ENCODE measurements at regions not wholly inside any gene's neighbourhood (a gene's known extent, or its start where the extent isn't known, plus 50 kb on each side); places are given as distances from the start of the nearest gene placed in this dataset.
"Not testable (repeated sequence)": the region's sequence is repeated elsewhere in the genome, so short reads cannot be mapped to it uniquely, and the experiment has no call there.

- not testable (repeated sequence) for H3K4me1 ChIP-seq (ENCODE audit: control insufficient read depth, insufficient read depth, low read length, poor library complexity, severe bottlenecking); H3K4me3 ChIP-seq (ENCODE audit: extremely low read depth, insufficient read depth, low read length, poor library complexity, severe bottlenecking)
- 76 to 100% methylated on average over 4 to 5 of the region's 6 CpGs for WGBS, 2 experiments (ENCODE audit: insufficient coverage in 2 of 2)
These were observed 51.0 kb upstream of the UBE2Q2 start for GRCh38 chr15:75792236-75792635.

GRCh38 chr15:75791337-75791713 lies 51.9 kb upstream of the UBE2Q2 start:
- Histone ChIP-seq H3K27ac (ENCODE audit: low read depth, low read length, severe bottlenecking) (no peak overlapping the region), H3K9me3 (ENCODE audit: control insufficient read depth, low read length) (no peaks in the 10 kb centered on the region), H3K4me3 (ENCODE audit: extremely low read depth, insufficient read depth, low read length, poor library complexity, severe bottlenecking) (no peak overlapping the region), H3K4me1 (ENCODE audit: control insufficient read depth, insufficient read depth, low read length, poor library complexity, severe bottlenecking) (no peaks in the 10 kb centered on the region), H3K36me3 (ENCODE audit: control insufficient read depth, insufficient read depth, low read length) (no peaks in the 10 kb centered on the region)
- 91 to 93% methylated on average over 14 of the region's 14 CpGs for WGBS, 2 experiments (ENCODE audit: insufficient coverage in 2 of 2)

More at GRCh38 chr15:75792236-75792635, 51.0 kb upstream of the UBE2Q2 start:
- not testable (repeated sequence) for H3K9me3 ChIP-seq (ENCODE audit: control insufficient read depth, low read length); H3K27ac ChIP-seq (ENCODE audit: low read depth, low read length, severe bottlenecking); H3K36me3 ChIP-seq (ENCODE audit: control insufficient read depth, insufficient read depth, low read length)

- Histone ChIP-seq H3K9me3 (ENCODE audit: control insufficient read depth, low read length) (no peaks in the 10 kb centered on the region), H3K36me3 (ENCODE audit: control insufficient read depth, insufficient read depth, low read length) (no peaks in the 10 kb centered on the region), H3K27ac (ENCODE audit: low read depth, low read length, severe bottlenecking) (no peak overlapping the region), H3K4me3 (ENCODE audit: extremely low read depth, insufficient read depth, low read length, poor library complexity, severe bottlenecking) (no peak overlapping the region), H3K4me1 (ENCODE audit: control insufficient read depth, insufficient read depth, low read length, poor library complexity, severe bottlenecking) (no peaks in the 10 kb centered on the region)
- 87 to 92% methylated on average over 6 to 8 of the region's 11 CpGs for WGBS, 2 experiments (ENCODE audit: insufficient coverage in 2 of 2)
These were observed 52.5 kb upstream of the UBE2Q2 start for GRCh38 chr15:75790631-75791336.

GRCh38 chr15:75786575-75786947 lies 56.7 kb upstream of the UBE2Q2 start:
- WGBS, 2 experiments (ENCODE audit: insufficient coverage in 2 of 2) = 81 to 84% methylated on average over 10 to 11 of the region's 15 CpGs

GRCh38 chr15:75785771-75786574 lies 57.3 kb upstream of the UBE2Q2 start:
- no peak overlapping the region for H3K4me3 ChIP-seq (ENCODE audit: extremely low read depth, insufficient read depth, low read length, poor library complexity, severe bottlenecking)

More at GRCh38 chr15:75786575-75786947, 56.7 kb upstream of the UBE2Q2 start:
- Histone ChIP-seq H3K36me3 (ENCODE audit: control insufficient read depth, insufficient read depth, low read length) (no peaks in the 10 kb centered on the region), H3K27ac (ENCODE audit: low read depth, low read length, severe bottlenecking) (no peak overlapping the region), H3K4me1 (ENCODE audit: control insufficient read depth, insufficient read depth, low read length, poor library complexity, severe bottlenecking) (no peaks in the 10 kb centered on the region), H3K9me3 (ENCODE audit: control insufficient read depth, low read length) (no peaks in the 10 kb centered on the region), H3K4me3 (ENCODE audit: extremely low read depth, insufficient read depth, low read length, poor library complexity, severe bottlenecking) (no peak overlapping the region)

GRCh38 chr15:75784511-75785480 lies 58.5 kb upstream of the UBE2Q2 start:
- not testable (repeated sequence) for H3K4me1 ChIP-seq (ENCODE audit: control insufficient read depth, insufficient read depth, low read length, poor library complexity, severe bottlenecking); H3K9me3 ChIP-seq (ENCODE audit: control insufficient read depth, low read length); H3K27ac ChIP-seq (ENCODE audit: low read depth, low read length, severe bottlenecking); H3K36me3 ChIP-seq (ENCODE audit: control insufficient read depth, insufficient read depth, low read length); H3K4me3 ChIP-seq (ENCODE audit: extremely low read depth, insufficient read depth, low read length, poor library complexity, severe bottlenecking)
- 93 to 94% methylated on average over 5 to 7 of the region's 10 CpGs for WGBS, 2 experiments (ENCODE audit: insufficient coverage in 2 of 2)

More at GRCh38 chr15:75785771-75786574, 57.3 kb upstream of the UBE2Q2 start:
- Histone ChIP-seq H3K27ac (ENCODE audit: low read depth, low read length, severe bottlenecking) (no peak overlapping the region), H3K36me3 (ENCODE audit: control insufficient read depth, insufficient read depth, low read length) (no peaks in the 10 kb centered on the region), H3K4me1 (ENCODE audit: control insufficient read depth, insufficient read depth, low read length, poor library complexity, severe bottlenecking) (no peaks in the 10 kb centered on the region), H3K9me3 (ENCODE audit: control insufficient read depth, low read length) (no peaks in the 10 kb centered on the region)
- WGBS, 2 experiments (ENCODE audit: insufficient coverage in 2 of 2) = 64 to 70% methylated on average over 16 to 18 of the region's 20 CpGs

GRCh38 chr15:75783566-75783965 lies 59.7 kb upstream of the UBE2Q2 start:
- 87 to 92% methylated on average over 3 of the region's 3 CpGs for WGBS, 2 experiments (ENCODE audit: insufficient coverage in 2 of 2)
- not testable (repeated sequence) for H3K9me3 ChIP-seq (ENCODE audit: control insufficient read depth, low read length); H3K4me1 ChIP-seq (ENCODE audit: control insufficient read depth, insufficient read depth, low read length, poor library complexity, severe bottlenecking); H3K27ac ChIP-seq (ENCODE audit: low read depth, low read length, severe bottlenecking); H3K36me3 ChIP-seq (ENCODE audit: control insufficient read depth, insufficient read depth, low read length); H3K4me3 ChIP-seq (ENCODE audit: extremely low read depth, insufficient read depth, low read length, poor library complexity, severe bottlenecking)

GRCh38 chr15:75782926-75783325 lies 60.3 kb upstream of the UBE2Q2 start:
- 89 to 90% methylated on average over 10 to 11 of the region's 11 CpGs for WGBS, 2 experiments (ENCODE audit: insufficient coverage in 2 of 2)
- Histone ChIP-seq H3K36me3 (ENCODE audit: control insufficient read depth, insufficient read depth, low read length) (no peaks in the 10 kb centered on the region), H3K4me1 (ENCODE audit: control insufficient read depth, insufficient read depth, low read length, poor library complexity, severe bottlenecking) (peaks cover 8% of the 10 kb centered on the region), H3K27ac (ENCODE audit: low read depth, low read length, severe bottlenecking) (no peak overlapping the region), H3K4me3 (ENCODE audit: extremely low read depth, insufficient read depth, low read length, poor library complexity, severe bottlenecking) (no peak overlapping the region), H3K9me3 (ENCODE audit: control insufficient read depth, low read length) (no peaks in the 10 kb centered on the region)

- H3K36me3 ChIP-seq (ENCODE audit: control insufficient read depth, insufficient read depth, low read length); H3K27ac ChIP-seq (ENCODE audit: low read depth, low read length, severe bottlenecking); H3K9me3 ChIP-seq (ENCODE audit: control insufficient read depth, low read length); H3K4me3 ChIP-seq (ENCODE audit: extremely low read depth, insufficient read depth, low read length, poor library complexity, severe bottlenecking): not testable (repeated sequence)
- WGBS, 2 experiments (ENCODE audit: insufficient coverage in 2 of 2) = 94% methylated on average over 2 of the region's 4 CpGs
- H3K4me1 ChIP-seq (ENCODE audit: control insufficient read depth, insufficient read depth, low read length, poor library complexity, severe bottlenecking) = peaks cover 23% of the 10 kb centered on the region
These were observed 62.3 kb upstream of the UBE2Q2 start for GRCh38 chr15:75780995-75781394.

- Histone ChIP-seq H3K36me3 (ENCODE audit: control insufficient read depth, insufficient read depth, low read length) (no peaks in the 10 kb centered on the region), H3K9me3 (ENCODE audit: control insufficient read depth, low read length) (no peaks in the 10 kb centered on the region), H3K27ac (ENCODE audit: low read depth, low read length, severe bottlenecking) (no peak overlapping the region), H3K4me1 (ENCODE audit: control insufficient read depth, insufficient read depth, low read length, poor library complexity, severe bottlenecking) (peaks cover 23% of the 10 kb centered on the region), H3K4me3 (ENCODE audit: extremely low read depth, insufficient read depth, low read length, poor library complexity, severe bottlenecking) (no peak overlapping the region)
- WGBS, 2 experiments (ENCODE audit: insufficient coverage in 2 of 2) = 87 to 91% methylated on average over 5 of the region's 5 CpGs
These were observed 63.7 kb upstream of the UBE2Q2 start for GRCh38 chr15:75779504-75779903.

All from mesodermal cell (in vitro differentiated cells).